ENCODE measurements at regions not wholly inside any gene's neighbourhood (a gene's known extent, or its start where the extent isn't known, plus 50 kb on each side); places are given as distances from the start of the nearest gene placed in this dataset.

DNA sequence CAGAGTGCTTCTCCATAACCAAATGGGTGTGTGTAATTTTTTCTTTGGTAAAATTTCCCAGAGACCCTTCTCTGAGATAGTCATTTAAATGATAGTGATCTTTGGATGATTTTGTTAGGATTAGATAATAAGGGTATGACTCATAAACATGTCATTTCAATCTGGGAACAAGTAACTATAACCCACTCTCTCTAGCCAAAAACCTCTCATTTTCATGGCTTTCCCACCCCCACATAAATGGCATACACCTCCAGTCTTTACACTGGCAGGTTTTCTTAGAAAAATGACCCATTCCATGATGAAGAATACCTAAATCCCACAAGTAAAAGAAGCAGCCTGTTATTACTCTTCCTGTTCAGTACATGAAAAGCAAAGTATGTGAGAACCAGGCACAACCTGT is 572.0 kb upstream of the ZEB2 start:
- intact Hi-C loops (cut with micrococcal nuclease), result no loop called here
- no peaks in the 10 kb centered on the region for H3K27me3 ChIP-seq (ENCODE audit: insufficient read depth, low read length)
- H2AFZ ChIP-seq (ENCODE audit: low read depth, low read length, poor library complexity, severe bottlenecking), result no peak overlapping the region
- no peak overlapping the region for H3K4me3 ChIP-seq (replicated peaks in 1 of 2; ENCODE audit: low read depth in 1 of 2, low read length in 2 of 2)
- no peak overlapping the region for H3K9ac ChIP-seq (ENCODE audit: low read length)
- H3K9me2 ChIP-seq (ENCODE audit: insufficient read depth), result no peaks in the 10 kb centered on the region
- CTCF ChIA-PET, result no interaction called here
- no peaks in the 10 kb centered on the region for H3K79me2 ChIP-seq (ENCODE audit: insufficient read depth, low read length)
- RAD21 ChIA-PET (ENCODE audit: low non-redundant PET in 1 of 2, low total read pairs in 2 of 2, uncharacterized antibody in 2 of 2, unreplicated experiment in 2 of 2), result no interaction called here
- TF ChIP-seq YY1 (IDR thresholded peaks at IDR 0.05; ENCODE audit: extremely low read depth, insufficient replicate concordance, low read depth, low read length) (no peak), FOSL1 (IDR thresholded peaks at IDR 0.05; ENCODE audit: low read depth) (no peak), SIN3A (IDR thresholded peaks at IDR 0.05; ENCODE audit: low read depth) (no peak), CEBPB (IDR thresholded peaks at IDR 0.05; ENCODE audit: low read depth) (no peak)
- no peak overlapping the region for H3K4me2 ChIP-seq (ENCODE audit: low read length)
- no TSS peak for BruUV-seq (replicated peaks)
- H3K4me1 ChIP-seq (ENCODE audit: control insufficient read depth in 1 of 2, insufficient read depth in 2 of 2, low read length in 2 of 2), result no peaks in the 10 kb centered on the region
- no peaks in the 10 kb centered on the region for H3K36me3 ChIP-seq (ENCODE audit: control insufficient read depth in 1 of 2, insufficient read depth in 2 of 2, low read length in 2 of 2)
- POLR2A ChIA-PET, result no interaction called here
- H4K20me1 ChIP-seq (ENCODE audit: insufficient read depth), result no peaks in the 10 kb centered on the region
- DNase-seq (ENCODE audit: low read depth, low spot score) (no peak), ATAC-seq (no peak)
- H3K27ac ChIP-seq (ENCODE audit: low read depth, low read length), result no peak overlapping the region
- H3K9me3 ChIP-seq (ENCODE audit: control insufficient read depth in 1 of 2, insufficient read depth in 1 of 2, low read depth in 1 of 2, low read length in 2 of 2), result no peaks in the 10 kb centered on the region

DNA sequence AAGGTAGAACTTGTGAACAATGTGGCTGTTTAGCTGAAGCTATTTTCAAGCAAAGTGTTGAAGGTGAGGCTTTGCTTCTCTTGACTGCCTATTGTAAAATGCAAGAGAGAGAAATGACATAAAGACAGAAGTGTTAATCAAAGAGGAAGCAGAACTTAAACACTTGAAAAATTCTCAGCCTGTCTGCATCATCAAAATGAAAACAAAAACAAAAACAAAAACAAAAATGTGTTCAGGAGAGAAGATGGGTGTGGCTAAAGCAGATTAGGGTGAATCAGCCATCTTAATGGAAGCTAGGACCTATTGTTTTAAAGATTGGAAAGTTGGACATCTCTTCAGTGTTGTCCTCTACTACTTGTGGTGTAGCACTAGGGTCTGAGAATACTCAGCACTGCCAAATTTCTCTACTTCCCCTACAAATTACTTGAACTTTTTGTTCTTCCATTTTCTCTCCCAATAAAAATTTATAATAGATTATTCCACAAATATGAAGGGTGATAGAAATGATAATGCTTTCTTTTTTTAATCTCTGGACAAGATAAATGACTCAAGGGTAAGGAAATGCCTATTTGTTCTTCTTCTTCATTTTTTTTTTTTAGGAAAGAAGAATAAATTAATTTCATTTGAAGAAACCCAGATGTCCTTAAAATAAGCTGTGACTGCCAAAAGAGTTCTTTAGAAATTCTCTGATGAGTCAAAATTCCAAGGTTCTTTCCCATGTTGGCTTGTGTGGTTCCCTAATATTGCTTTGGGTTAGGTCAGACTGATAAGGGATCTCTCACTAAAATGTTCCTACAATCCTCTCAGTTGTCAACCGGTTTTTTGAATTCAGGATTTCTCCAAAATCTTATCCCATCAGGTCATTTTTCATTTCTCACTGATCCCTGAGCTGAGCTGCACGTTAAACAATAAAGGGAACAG is 571.2 kb upstream of the ZEB2 start:
- ATAC-seq (no peak), DNase-seq (ENCODE audit: low read depth, low spot score) (no peak)
- no peaks in the 10 kb centered on the region for H3K79me2 ChIP-seq (ENCODE audit: insufficient read depth, low read length)
- H3K9me3 ChIP-seq (ENCODE audit: control insufficient read depth in 1 of 2, insufficient read depth in 1 of 2, low read depth in 1 of 2, low read length in 2 of 2), result no peaks in the 10 kb centered on the region
- H2AFZ ChIP-seq (ENCODE audit: low read depth, low read length, poor library complexity, severe bottlenecking), result no peak overlapping the region
- no peaks in the 10 kb centered on the region for H3K36me3 ChIP-seq (ENCODE audit: control insufficient read depth in 1 of 2, insufficient read depth in 2 of 2, low read length in 2 of 2)
- RAD21 ChIA-PET (ENCODE audit: low non-redundant PET in 1 of 2, low total read pairs in 2 of 2, uncharacterized antibody in 2 of 2, unreplicated experiment in 2 of 2), result no interaction called here
- no peak overlapping the region for H3K4me2 ChIP-seq (ENCODE audit: low read length)
- CTCF ChIA-PET, result no interaction called here
- H3K4me1 ChIP-seq (ENCODE audit: control insufficient read depth in 1 of 2, insufficient read depth in 2 of 2, low read length in 2 of 2), result no peaks in the 10 kb centered on the region
- BruUV-seq (replicated peaks), result no TSS peak
- H3K4me3 ChIP-seq (replicated peaks in 1 of 2; ENCODE audit: low read depth in 1 of 2, low read length in 2 of 2), result no peak overlapping the region
- TF ChIP-seq ZFX (IDR thresholded peaks at IDR 0.05) (no peak), ZNF274 (IDR thresholded peaks at IDR 0.05; ENCODE audit: low read depth, low read length) (no peak), FOSL1 (IDR thresholded peaks at IDR 0.05; ENCODE audit: low read depth) (no peak), SIN3A (IDR thresholded peaks at IDR 0.05; ENCODE audit: low read depth) (no peak)
- no peak overlapping the region for H3K27ac ChIP-seq (ENCODE audit: low read depth, low read length)
- no peaks in the 10 kb centered on the region for H4K20me1 ChIP-seq (ENCODE audit: insufficient read depth)
- POLR2A ChIA-PET, result no interaction called here
- intact Hi-C loops (cut with micrococcal nuclease), result no loop called here
- no peaks in the 10 kb centered on the region for H3K27me3 ChIP-seq (ENCODE audit: insufficient read depth, low read length)
- no peaks in the 10 kb centered on the region for H3K9me2 ChIP-seq (ENCODE audit: insufficient read depth)
- H3K9ac ChIP-seq (ENCODE audit: low read length), result no peak overlapping the region
